ENCODE measurements at regions not wholly inside any gene's neighbourhood (a gene's known extent, or its start where the extent isn't known, plus 50 kb on each side); places are given as distances from the start of the nearest gene placed in this dataset.

DNA sequence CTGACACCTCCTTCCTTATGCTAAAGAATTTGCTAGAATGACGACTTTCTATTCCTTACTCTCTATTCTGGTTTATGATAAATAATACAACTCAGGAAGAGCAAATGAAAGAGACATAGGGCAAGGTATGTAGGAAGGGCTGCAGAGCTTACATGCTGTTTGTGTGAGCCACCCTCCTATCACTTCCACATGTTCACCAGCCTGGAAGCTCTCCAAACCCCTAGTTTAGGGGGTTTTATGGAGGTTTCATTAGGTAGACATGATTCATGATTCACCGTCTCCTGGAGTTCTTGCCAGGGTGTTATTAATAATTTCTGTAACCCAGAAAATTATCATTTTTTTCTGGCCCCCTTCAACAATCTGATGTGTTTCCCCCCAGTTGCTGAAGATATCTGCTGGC is 172.1 kb upstream of the COL8A1 start:
- DNase-seq (ENCODE audit: extremely low read depth, low read depth) = no peak

DNA sequence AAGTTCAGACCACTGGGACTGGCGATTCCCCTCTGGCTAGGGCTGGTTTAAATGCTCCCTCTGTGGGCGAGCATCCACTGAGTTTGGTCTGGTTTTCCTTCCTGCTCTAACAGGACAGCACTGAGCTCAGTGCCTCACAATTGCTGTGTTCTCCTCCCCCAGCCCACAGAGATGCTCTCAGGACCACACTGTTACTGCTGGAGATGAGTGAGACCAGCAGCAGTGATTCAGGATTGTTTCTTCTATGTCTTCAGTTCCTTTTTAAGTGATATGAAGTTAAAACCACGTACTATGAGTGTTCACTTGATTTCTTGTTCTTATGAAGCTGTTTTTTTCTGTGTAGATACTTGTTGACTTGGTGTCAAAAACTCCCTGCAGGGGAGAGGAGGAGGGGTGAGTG is 180.4 kb upstream of the COL8A1 start:
- DNase-seq (ENCODE audit: extremely low read depth, low read depth) = no peak

DNA sequence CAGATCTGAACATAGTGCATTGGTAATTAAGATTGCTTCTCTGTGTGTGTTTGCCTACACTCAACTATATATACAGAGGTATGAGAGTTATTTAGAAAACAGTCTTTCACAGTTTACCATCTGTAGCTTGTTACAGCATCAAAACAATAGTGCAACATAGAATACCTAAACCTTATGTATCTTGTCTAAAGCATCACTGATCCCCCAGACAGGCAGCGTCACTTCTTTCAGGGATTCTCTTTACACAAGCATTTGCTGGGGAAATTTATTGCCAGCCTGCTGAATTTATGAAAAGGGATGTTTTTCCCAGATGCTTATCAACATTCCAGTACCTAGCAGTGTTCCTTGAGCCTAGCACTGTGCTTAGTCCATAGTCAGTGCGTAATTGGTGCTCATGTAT is 195.8 kb upstream of the COL8A1 start:
- no peak for DNase-seq (ENCODE audit: extremely low read depth, low read depth)

DNA sequence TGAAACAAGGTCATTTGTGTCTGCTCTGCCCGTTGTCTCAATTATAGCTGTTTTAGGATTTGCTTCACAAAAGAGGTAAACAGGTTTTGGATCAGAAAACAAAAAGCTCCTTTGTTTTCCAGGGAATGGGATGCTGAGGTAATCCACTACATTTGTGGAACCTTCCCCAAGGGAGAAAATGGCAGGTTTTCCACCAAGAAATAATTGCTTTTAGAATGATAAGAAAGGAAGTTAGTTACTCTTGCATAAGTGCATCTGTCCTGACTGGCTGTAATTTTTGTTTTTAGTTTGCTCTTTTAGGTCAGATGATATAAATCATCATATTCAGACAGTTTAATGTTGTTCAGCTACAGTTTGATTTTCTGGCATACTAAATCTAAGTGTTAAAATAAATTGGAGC is 198.5 kb upstream of the COL8A1 start:
- DNase-seq (ENCODE audit: extremely low read depth, low read depth) = no peak

DNA sequence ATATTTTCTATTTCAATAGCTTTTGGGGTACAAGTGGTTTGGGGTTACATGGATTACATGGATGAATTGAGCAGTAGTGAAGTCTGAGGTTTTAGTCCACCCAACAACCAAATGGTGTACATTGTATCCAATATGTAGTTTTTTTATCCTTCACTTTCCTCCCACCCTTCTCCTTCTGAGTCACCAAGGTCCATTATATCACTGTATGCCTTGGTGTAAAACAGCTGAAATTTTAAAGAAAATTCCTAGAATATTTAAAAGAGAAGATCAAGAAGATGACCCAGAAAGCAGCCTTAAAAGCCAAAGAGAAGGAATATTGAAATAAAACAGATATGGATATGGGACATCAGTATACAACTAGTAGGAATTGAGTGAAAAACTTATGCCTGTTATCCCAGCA is 204.2 kb upstream of the COL8A1 start:
- no peak for DNase-seq (ENCODE audit: extremely low read depth, low read depth)

DNA sequence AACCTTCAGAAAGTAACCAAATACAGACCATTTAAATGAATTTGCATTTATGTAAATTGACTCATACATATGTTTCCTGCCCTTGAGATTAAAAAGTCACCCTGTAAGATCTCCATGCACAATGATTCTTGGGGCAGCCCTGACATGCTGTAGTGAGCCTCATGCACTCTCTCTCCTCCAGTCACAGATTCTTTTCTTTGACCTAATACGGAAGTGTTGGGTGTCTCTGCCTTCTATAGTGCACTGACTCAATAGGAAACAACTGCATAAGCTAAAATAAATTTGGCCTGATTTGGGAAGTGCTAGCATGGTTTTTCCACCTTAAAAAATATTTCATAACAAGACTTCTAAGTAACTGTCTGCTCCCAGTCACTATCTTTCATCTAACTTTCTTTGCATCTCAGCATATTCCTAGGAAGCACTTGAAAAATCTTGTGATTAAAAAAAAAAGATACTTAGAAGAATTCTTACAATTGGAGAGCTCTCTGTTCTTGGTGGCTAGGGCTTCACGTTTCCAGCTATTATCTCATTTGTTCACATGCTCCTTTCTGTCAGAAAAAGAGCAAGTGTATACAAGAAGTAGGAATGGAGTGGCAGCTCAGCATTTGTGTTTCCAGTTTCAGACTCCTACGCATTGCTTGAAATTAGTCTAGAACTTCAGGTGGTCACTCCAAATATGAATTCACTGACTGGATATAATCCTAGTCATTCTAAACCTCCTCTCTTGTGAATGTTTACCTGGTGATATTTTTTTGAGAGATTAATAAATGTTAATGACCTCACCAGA is 207.9 kb upstream of the COL8A1 start:
- no peak for DNase-seq (ENCODE audit: extremely low read depth, low read depth)

DNA sequence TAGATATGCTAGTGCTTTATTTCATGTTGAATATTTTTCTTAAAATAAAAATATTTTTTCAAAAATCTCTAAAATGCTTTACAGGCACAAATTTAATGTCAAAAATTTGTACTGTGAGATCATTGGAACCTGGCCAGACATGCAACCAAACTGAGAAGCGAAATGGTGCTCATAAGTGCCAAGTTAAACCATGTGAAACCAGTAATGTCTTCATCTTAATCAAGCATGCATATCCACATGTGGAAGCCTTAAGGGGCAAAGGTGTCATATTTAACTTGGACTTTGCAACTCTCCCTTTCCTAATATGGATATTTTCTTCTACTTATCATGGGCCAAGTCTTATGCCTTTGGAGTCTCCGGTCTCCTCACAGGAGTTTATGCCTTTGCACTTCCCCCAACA is 208.9 kb upstream of the COL8A1 start:
- DNase-seq (ENCODE audit: extremely low read depth, low read depth) = no peak

DNA sequence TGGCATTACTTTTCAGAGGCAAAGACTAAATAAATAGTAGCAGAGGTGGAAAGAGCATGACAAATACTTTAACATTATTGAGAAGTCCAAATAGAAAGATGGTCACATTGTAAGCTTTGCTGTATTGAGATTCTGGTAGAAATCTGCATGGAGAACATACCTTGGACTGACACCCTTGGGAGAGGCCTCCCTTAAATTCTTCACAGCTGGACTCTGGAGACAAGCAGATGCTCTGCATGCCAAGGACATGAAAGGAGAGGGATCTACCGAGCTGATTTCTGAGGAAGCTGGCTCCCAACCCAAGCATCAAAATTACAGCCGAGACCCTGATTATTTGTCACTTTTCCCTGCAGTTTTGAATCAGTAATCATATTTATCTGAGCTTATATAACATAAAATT is 212.5 kb upstream of the COL8A1 start:
- DNase-seq (ENCODE audit: extremely low read depth, low read depth) = no peak

DNA sequence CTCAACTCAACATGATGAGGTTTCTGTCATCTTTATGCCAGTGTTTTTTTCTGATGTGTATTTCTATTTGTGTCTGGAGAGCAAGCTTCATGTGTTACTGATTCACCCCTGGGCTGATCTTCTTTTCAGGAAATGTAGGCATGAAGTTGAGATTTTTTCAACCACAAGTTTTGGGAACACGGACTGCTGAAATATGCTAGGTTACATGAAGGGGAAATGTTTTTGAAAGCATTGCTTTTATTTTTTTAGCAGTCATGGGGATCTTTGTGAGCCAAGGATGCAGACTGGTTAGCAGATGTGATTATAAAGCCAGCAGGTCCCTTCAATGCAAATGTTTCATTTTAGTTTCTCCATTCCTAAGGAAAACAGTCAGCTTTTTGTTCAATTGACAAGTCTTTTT is 219.3 kb upstream of the COL8A1 start:
- no peak for DNase-seq (ENCODE audit: extremely low read depth, low read depth)

DNA sequence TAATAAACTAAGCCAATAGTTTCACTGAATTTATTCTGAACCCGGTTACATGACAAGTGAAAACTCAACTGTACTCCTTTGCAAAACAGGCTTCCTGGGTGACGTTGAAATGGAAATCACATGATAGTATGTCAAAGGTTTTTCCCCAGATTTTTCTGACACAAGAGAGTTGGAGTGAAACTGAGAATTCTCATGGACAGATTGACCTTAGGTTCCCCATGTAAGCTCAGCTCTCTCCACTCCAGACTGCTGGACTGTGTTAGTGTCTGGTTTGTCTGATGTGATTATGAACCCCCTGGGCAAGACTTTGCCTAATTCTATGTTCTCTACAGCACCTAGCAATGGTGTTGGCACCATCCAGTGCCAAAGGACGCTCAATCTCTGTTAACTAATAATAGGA is 219.7 kb upstream of the COL8A1 start:
- DNase-seq (ENCODE audit: extremely low read depth, low read depth) = no peak

DNA sequence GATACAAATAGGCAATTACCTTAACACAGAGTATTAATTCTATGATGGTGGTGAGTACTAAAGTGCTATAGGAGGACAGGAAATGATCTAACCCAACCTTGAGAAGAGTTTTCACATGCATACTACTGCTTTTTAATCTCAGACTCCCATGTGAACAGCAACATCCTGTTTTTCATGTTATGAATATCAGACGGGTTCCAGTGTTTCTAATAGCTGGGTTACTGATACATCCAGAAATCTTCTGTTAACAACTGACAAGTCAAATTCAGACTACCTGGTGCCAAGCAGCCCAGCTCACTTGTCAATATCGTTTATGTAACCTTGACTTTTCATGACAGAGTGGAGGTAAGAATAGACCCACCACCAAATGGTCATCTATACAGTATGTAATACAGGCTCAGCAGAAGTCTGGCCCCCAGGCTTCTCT is 220.2 kb upstream of the COL8A1 start:
- no peak for DNase-seq (ENCODE audit: extremely low read depth, low read depth)

DNA sequence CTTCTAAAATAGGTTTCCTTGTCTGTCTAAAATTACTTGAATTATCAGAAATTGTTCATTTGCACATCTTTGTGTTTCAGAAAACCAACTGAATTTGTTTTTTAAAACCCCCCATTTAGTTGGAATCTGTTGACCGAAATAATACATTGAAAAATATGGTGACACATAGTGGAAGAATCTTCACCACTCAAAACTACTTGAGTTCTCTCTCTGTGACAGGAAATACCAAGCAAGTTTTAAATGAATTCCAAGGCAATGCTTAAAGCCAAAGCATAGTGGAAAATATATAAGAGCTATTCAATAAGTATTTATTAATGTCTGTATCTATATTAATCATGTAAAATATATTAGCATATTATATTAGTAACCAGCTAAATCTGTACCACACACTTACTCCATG is 224.9 kb upstream of the COL8A1 start:
- DNase-seq (ENCODE audit: extremely low read depth, low read depth) = no peak

DNA sequence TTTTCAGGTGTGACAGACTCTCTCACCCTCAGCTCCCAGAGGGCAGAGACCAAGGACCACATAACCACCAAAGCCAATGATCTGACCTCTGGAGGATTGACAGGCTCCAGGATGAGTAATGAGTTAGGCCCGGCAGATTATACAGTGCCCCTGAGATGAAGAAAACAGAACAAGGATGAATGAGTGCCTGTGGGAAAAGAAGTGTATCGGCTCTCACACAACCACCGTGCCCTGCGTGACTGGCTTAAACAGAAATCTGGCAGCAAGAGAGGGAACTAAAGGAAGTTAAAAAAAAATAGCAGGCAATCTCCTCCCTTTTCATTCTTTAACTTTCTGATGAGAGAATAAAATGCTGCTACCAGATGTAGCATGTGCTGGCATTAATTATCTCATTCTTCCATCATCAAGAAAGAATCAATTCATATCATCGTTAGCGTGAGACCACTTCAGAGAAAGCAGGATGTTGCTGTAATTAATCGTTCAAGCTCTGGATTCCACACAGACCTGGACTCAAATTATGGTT is 227.5 kb upstream of the COL8A1 start:
- no peak for DNase-seq (ENCODE audit: extremely low read depth, low read depth)

DNA sequence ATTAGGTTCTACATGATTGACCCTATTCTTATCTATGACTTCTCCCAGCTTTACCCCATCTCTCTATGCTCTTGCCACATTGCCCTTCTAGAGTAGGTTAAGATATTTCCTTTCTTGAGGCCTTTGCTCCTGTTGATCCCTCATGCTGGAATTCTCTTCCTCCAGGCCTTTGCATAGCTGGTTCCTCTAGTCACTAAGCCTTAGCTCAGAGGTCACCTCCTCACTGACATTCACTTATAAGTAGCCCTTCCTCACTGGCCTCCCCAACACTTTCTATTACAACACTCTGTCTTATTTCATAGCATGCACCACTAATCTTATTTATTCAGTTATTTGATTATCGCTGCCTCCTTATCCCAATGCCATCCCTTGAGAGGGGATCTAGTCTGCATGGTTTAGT is 228.4 kb upstream of the COL8A1 start:
- DNase-seq (ENCODE audit: extremely low read depth, low read depth) = no peak

DNA sequence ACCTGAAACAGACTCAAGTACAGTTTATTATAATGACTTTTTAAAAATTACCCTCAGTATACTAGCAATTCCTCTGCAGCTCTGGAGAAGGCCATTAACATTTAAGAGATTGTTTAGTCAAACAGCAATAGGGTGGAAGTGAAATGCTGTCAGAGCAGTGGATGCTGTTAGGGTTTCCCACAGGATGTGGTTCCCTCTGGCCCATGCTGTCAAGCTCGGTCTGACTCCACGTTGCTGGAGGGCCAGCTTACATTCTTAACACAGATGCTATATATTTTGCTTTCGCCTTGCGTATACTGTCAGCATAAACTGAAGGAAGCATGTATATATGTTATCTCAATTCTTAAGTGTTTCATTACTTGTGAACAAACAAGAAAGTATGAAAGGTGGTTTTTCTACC is 231.1 kb upstream of the COL8A1 start:
- no peak for DNase-seq (ENCODE audit: extremely low read depth, low read depth)

DNA sequence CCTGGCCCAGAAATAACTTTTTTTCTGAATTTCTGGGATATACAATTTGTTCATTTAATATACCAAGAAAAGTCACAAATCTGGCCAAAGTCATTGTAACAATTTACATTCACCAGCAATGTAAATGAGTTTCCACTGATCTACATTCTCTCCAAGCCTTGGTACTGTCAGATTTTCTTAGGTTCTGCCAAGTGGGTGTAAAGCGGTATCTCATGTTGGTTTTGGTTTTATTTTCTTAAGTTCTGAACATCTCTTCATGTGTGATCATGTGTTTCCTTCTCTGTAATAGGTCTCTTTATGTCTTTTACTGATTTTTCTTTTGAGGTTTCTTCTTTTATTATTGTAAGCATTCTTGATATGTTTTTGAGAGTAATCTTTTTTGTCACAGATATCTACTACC is 235.6 kb upstream of the COL8A1 start:
- no peak for DNase-seq (ENCODE audit: extremely low read depth, low read depth)

DNA sequence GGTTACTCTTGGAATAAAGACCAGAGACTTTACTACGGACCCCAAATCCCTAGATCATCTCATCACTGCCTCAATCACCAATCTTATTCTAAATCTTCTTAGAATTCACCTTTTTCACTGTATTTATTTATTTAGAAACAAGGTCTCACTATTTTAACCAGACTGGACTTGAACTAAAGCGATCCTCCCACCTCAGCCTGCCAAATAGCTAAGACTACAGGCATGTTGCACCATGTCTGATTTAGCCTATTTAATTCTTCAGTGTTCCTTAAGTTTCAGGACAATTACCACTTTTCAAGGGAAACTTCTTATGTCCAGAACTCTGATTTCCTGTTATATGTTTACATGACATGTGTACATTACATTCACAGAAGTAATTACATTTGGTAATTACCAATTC is 238.0 kb upstream of the COL8A1 start:
- DNase-seq (ENCODE audit: extremely low read depth, low read depth) = no peak

DNA sequence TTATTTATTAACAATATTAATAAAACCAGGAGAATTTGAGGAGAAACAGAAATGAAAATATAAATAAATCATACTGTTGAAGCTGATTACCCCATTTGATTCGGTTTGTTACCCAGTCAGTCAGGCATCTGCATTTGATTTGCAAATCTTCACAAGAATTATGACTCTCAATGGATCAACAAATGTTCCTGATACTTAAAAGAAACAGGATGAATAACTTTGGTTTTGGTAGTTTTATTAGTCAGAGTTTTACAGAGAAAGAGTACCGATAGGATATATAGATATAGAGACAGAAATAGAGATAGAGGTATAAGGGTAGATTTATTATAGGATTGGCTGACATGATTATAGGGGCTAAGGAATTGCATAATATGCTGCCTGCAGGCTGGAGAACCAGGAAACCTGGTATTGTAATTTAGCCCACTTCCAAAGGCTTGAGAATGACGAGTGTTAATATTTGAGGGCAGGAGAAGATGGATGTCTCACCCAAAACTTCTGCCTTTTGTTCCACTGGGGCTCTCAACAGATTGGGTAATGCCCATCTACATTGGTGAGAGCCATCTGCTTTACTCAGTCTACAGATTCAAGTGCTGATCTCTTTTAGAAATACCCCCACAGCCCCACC is 241.6 kb upstream of the COL8A1 start:
- DNase-seq (ENCODE audit: extremely low read depth, low read depth) = no peak

DNA sequence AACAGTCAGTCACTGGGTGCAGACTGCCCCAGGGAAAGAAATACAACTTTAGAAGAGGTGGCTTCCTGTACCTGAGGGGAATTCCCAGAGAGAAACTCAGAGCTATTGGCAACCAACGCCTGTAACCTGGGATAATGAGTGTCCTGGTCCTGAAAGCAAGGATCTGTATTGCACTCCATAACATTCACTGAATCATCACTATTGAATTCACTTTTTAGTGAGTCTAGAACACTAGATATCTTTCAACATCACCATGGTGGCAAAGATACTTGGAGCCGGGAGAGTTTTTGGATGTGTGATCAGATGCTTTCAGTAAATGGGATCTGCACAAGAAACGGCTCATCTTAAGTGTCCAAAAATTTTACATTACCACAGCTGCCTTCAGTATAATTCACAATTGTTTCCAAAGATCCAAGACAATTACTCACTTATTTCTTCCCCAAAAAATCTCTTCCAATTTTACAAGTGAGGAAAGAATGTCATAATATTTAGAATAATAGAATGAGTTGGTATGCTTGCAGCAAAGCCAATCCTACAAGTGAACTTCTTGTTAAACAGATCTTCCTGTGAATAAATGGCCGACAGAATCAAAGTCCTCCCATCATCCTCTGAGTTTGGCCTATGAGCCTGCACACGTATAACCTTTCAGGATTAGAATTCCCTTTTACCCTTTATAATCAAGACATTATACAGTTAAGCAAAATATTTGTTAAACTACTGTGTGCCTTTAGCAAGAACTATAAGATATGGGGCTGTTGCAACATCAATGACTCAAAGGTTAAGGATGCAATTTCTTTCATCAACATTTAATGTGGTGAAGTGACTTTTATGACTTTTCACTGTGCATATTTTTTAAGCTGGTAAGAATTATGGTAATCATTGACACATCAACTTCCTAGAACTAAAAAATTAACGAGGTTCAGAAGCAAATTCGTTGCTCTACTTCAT is 243.3 kb upstream of the COL8A1 start:
- peak; percentile 46 for DNase-seq (ENCODE audit: extremely low read depth, low read depth)

DNA sequence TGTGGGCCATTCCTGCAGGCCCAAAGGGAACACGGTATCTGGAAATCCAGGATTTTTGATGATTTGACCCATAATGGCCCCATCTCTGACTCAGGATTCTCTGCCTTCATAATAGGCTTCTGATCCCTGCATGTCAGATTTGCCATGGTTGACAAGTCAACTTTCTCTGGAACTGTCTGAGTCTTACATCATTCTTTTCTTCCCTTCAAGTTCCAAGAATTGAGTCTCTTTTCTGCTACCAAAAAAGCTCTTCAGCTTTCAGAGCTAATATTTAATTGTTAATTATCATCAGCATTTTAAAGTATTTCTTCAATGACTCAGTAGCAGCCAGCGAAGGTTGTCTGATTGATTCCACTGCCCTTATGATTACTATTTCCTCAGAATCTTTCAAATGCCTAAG is 244.4 kb upstream of the COL8A1 start:
- no peak for DNase-seq (ENCODE audit: extremely low read depth, low read depth)

DNA sequence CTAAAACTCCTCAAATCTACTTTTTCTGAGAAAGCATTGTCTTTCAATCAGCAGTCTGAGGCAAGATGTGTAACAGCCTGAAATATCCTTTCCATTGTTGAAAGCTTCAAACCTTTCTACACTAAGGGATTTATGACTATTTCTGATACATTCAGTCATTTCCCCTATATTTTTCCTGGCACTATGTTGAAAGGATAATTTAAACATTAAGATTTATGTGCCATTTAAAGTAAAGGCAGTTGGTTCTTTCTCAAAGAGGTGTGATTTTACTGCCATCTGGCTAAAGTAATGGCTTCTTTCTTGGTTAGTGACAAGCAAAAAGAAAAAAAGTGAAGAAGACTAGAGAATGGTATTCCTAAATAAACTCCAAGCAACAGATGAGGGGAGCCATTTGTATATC is 249.6 kb upstream of the COL8A1 start:
- DNase-seq (ENCODE audit: extremely low read depth, low read depth) = no peak
